ENCODE measurements at regions not wholly inside any gene's neighbourhood (a gene's known extent, or its start where the extent isn't known, plus 50 kb on each side); places are given as distances from the start of the nearest gene placed in this dataset.

- no peak for TF ChIP-seq TP53 (CRISPR knock-in tag; IDR thresholded peaks at IDR 0.05)
These were observed 57.4 kb upstream of the RPH3AL start (continued) for GRCh38 chr17:409848-410542.

GRCh38 chr17:409308-409847, 56.8 kb upstream of the RPH3AL start:
- WGBS (ENCODE audit: missing lambda C conversion rate) = 48% methylated on average over 16 of the region's 16 CpGs
- Histone ChIP-seq H3K4me2 (peak overlapping the region; percentile 69), H3K4me1 (peaks cover 21% of the 10 kb centered on the region), H3K27ac (peak overlapping the region; percentile 76 to 88), H3K4me3 (peak overlapping the region; percentile 40), H3K9me3 (no peaks in the 10 kb centered on the region)
- DNase-seq (ENCODE audit: low read depth in 1 of 2, low spot score in 1 of 2) (no peak), FAIRE-seq (no peak), ATAC-seq (peak in 1 of 2 experiments; percentile 19; a peak in 3 of 6 replicates)
- ChIA-PET POLR2A (no interaction called here), CTCF (interaction anchor here (1.4 kb wide), 1 partner anchor 589 kb away, joined by 3 read pairs; no protein-coding TSS in a partner anchor)
- no peak for TF ChIP-seq USF2 (IDR thresholded peaks at IDR 0.05)
- no peak for TF ChIP-seq HEYL (CRISPR knock-in tag; IDR thresholded peaks at IDR 0.05)
- TF ChIP-seq CHD4 (IDR thresholded peaks at IDR 0.05; ENCODE audit: borderline replicate concordance) = peak; percentile 82; the same call in 1 of the 2 replicates
- TF ChIP-seq CBX8 (IDR thresholded peaks at IDR 0.05) = no peak
- TF ChIP-seq ELK1 (IDR thresholded peaks at IDR 0.05; ENCODE audit: low read depth, low read length) = no peak
- TF ChIP-seq JUNB (IDR thresholded peaks at IDR 0.05) = no peak
- TF ChIP-seq ZNF302 (CRISPR knock-in tag; IDR thresholded peaks at IDR 0.05) = no peak
- TF ChIP-seq TP53 (CRISPR knock-in tag; IDR thresholded peaks at IDR 0.05) = no peak
- TF ChIP-seq MAFK (IDR thresholded peaks at IDR 0.05; ENCODE audit: partially characterized antibody) = no peak
- no peak for TF ChIP-seq FOXS1 (CRISPR knock-in tag; IDR thresholded peaks at IDR 0.05)
- no peak for TF ChIP-seq CHD2 (IDR thresholded peaks at IDR 0.05; ENCODE audit: low read length, partially characterized antibody)
- no peak for TF ChIP-seq RAD21 (conservative IDR thresholded peaks at IDR 0.05 in 1 of 2, IDR thresholded peaks at IDR 0.05 in 1 of 2)
- no peak; a peak in 1 of 5 replicates for TF ChIP-seq JUN (IDR thresholded peaks at IDR 0.05)
- TF ChIP-seq SMC3 (IDR thresholded peaks at IDR 0.05) = peak; percentile 12; the same call in 1 of the 3 replicates
- no peak for TF ChIP-seq FOSL2 (IDR thresholded peaks at IDR 0.05)
- TF ChIP-seq FOSL2 (CRISPR knock-in tag; IDR thresholded peaks at IDR 0.05) = no peak
- no peak for TF ChIP-seq BCL3 (IDR thresholded peaks at IDR 0.05)
- peak; percentile 49; the same call in 1 of the 2 replicates for TF ChIP-seq PHF8 (IDR thresholded peaks at IDR 0.05; ENCODE audit: borderline replicate concordance, low read depth)
- no peak for TF ChIP-seq POLR2A (IDR thresholded peaks at IDR 0.05; ENCODE audit: low read length)
- no peak for TF ChIP-seq ZFP36 (IDR thresholded peaks at IDR 0.05; ENCODE audit: borderline replicate concordance, partially characterized antibody)
- TF ChIP-seq RFX5 (IDR thresholded peaks at IDR 0.05) = no peak
- no peak for TF ChIP-seq RNF2 (IDR thresholded peaks at IDR 0.05; ENCODE audit: borderline replicate concordance, low read depth)
- TF ChIP-seq HES2 (IDR thresholded peaks at IDR 0.05) = no peak
- no peak for TF ChIP-seq ZSCAN20 (CRISPR knock-in tag; IDR thresholded peaks at IDR 0.05)
- TF ChIP-seq MYC (IDR thresholded peaks at IDR 0.05; ENCODE audit: borderline replicate concordance, low read length) = no peak
- no peak for TF ChIP-seq MAX (IDR thresholded peaks at IDR 0.05)
- TF ChIP-seq EHF (CRISPR knock-in tag; IDR thresholded peaks at IDR 0.05) = no peak
- no peak for TF ChIP-seq REST (IDR thresholded peaks at IDR 0.05)
- no peak for TF ChIP-seq SREBF2 (IDR thresholded peaks at IDR 0.05)
- no peak; the same call in 1 of the 2 replicates for TF ChIP-seq E2F6 (IDR thresholded peaks at IDR 0.05; ENCODE audit: borderline replicate concordance, low read depth)
- no peak for TF ChIP-seq CBX2 (IDR thresholded peaks at IDR 0.05; ENCODE audit: borderline replicate concordance, low read depth)
